GM19468 (cell line): ENCODE measurements at regions not wholly inside any gene's neighbourhood (a gene's known extent, or its start where the extent isn't known, plus 50 kb on each side); places are given as distances from the start of the nearest gene placed in this dataset.
"Not testable (repeated sequence)": the region's sequence is repeated elsewhere in the genome, so short reads cannot be mapped to it uniquely, and the experiment has no call there.

ENCODE experiments used
- ATAC-seq: cut with Tn5 transposase; IDR thresholded peaks from one replicate; pipeline ENCODE4 v1.9.1; 2021; ENCODE audit warnings: mild to moderate bottlenecking, moderate library complexity, moderate number of reproducible peaks; ENCODE audit not compliant: unreplicated experiment; ENCODE audit errors: extremely low read depth

- no peak for ATAC-seq
These were observed 631.3 kb downstream of the TFAP2A start for GRCh38 chr6:9783567-9783966.

GRCh38 chr6:9766240-9766915 is 648.5 kb downstream of the TFAP2A start:
- ATAC-seq: no peak

GRCh38 chr6:9761220-9761619 is 653.7 kb downstream of the TFAP2A start:
- no peak for ATAC-seq

GRCh38 chr6:9754515-9754914 is 660.4 kb downstream of the TFAP2A start:
- ATAC-seq: no peak

GRCh38 chr6:9745966-9746365 is 668.9 kb downstream of the TFAP2A start:
- no peak for ATAC-seq

GRCh38 chr6:9745476-9745875 is 669.4 kb downstream of the TFAP2A start:
- no peak for ATAC-seq

- no peak for ATAC-seq
These were observed 670.8 kb downstream of the TFAP2A start for GRCh38 chr6:9744119-9744518.

- no peak for ATAC-seq
These were observed 682.8 kb downstream of the TFAP2A start for GRCh38 chr6:9732056-9732455.

- ATAC-seq: not testable (repeated sequence)
These were observed 689.1 kb downstream of the TFAP2A start for GRCh38 chr6:9725776-9726175.

GRCh38 chr6:9717568-9717967 is 697.3 kb downstream of the TFAP2A start:
- ATAC-seq: no peak

GRCh38 chr6:9711365-9711764 is 703.5 kb downstream of the TFAP2A start:
- ATAC-seq: no peak

- no peak for ATAC-seq
These were observed 704.3 kb downstream of the TFAP2A start for GRCh38 chr6:9710574-9710973.

GRCh38 chr6:9708600-9708999 is 706.3 kb downstream of the TFAP2A start:
- ATAC-seq: no peak

- ATAC-seq: no peak
These were observed 709.9 kb downstream of the TFAP2A start for GRCh38 chr6:9704989-9705388.

GRCh38 chr6:9702914-9703313 is 712.0 kb downstream of the TFAP2A start:
- ATAC-seq: no peak

GRCh38 chr6:9699888-9700287 is 715.0 kb downstream of the TFAP2A start:
- ATAC-seq: no peak

- no peak for ATAC-seq
These were observed 717.5 kb downstream of the TFAP2A start for GRCh38 chr6:9697263-9697931.

- ATAC-seq: no peak
These were observed 724.5 kb downstream of the TFAP2A start for GRCh38 chr6:9690388-9690787.

- not testable (repeated sequence) for ATAC-seq
These were observed 734.1 kb downstream of the TFAP2A start for GRCh38 chr6:9680727-9681126.

- no peak for ATAC-seq
These were observed 739.8 kb downstream of the TFAP2A start for GRCh38 chr6:9675122-9675521.

- ATAC-seq: no peak
These were observed 755.0 kb downstream of the TFAP2A start for GRCh38 chr6:9659848-9660247.

- no peak for ATAC-seq
These were observed 756.9 kb downstream of the TFAP2A start for GRCh38 chr6:9657994-9658393.
